GM23338 (cell line): ENCODE measurements at regions not wholly inside any gene's neighbourhood (a gene's known extent, or its start where the extent isn't known, plus 50 kb on each side); places are given as distances from the start of the nearest gene placed in this dataset.

Experiments used
- ATAC-seq: fragments of 200-7000 bp; cut with Tn5 transposase; 3 replicates; pipeline ENCODE4 v1.9.1; 2020
- DNase-seq: peaks from one replicate; pipeline ENCODE4 v3.0.0-alpha.2; 2015; ENCODE audit warnings: low spot score
- H2AFZ ChIP-seq: fragments of 200-600 bp; sonication (generic); 2 replicates; pipeline ENCODE4 v1.8.0; 2016; ENCODE audit warnings: antibody characterized with exemption, mild to moderate bottlenecking, moderate library complexity
- H3F3A ChIP-seq: fragments of 200-600 bp; sonication (generic); replicated peaks from 2 replicates; pipeline ENCODE4 v1.8.0; 2017; ENCODE audit warnings: antibody characterized with exemption, mixed run types, low read depth
- H3K27ac ChIP-seq: fragments of 200-600 bp; sonication (generic); 2 replicates; pipeline ENCODE4 v1.6.1; 2016; ENCODE audit warnings: low read depth
- H3K27me3 ChIP-seq: fragments of 200-600 bp; sonication (generic); 2 replicates; pipeline ENCODE4 v1.8.0; 2016; ENCODE audit warnings: mild to moderate bottlenecking, mixed run types, moderate library complexity; ENCODE audit not compliant: insufficient read depth
- H3K36me3 ChIP-seq: fragments of 200-600 bp; sonication (generic); 2 replicates; pipeline ENCODE4 v1.8.0; 2016; ENCODE audit warnings: mild to moderate bottlenecking; ENCODE audit not compliant: insufficient read depth
- H3K4me1 ChIP-seq: fragments of 200-600 bp; sonication (generic); 2 replicates; pipeline ENCODE4 v1.8.0; 2016; ENCODE audit warnings: mild to moderate bottlenecking, moderate library complexity; ENCODE audit not compliant: insufficient read depth
- H3K4me2 ChIP-seq: fragments of 200-600 bp; sonication (generic); 2 replicates; pipeline ENCODE4 v1.7.1; 2017; ENCODE audit warnings: mixed run types
- H3K4me3 ChIP-seq: fragments of 200-600 bp; sonication (generic); 2 replicates; pipeline ENCODE4 v1.6.1; 2016; ENCODE audit warnings: mixed run types
- H3K79me2 ChIP-seq: fragments of 200-600 bp; sonication (generic); replicated peaks from 2 replicates; pipeline ENCODE4 v1.8.0; 2017; ENCODE audit warnings: mild to moderate bottlenecking; ENCODE audit not compliant: insufficient read depth
- H3K9me2 ChIP-seq: fragments of 200-600 bp; sonication (generic); 2 replicates; pipeline ENCODE4 v1.8.0; 2017; ENCODE audit not compliant: insufficient read depth
- H4K20me1 ChIP-seq: fragments of 200-600 bp; sonication (generic); replicated peaks from 2 replicates; pipeline ENCODE4 v1.8.0; 2017; ENCODE audit warnings: mild to moderate bottlenecking; ENCODE audit not compliant: insufficient read depth
- H3K27ac Mint-ChIP-seq: 2 replicates; pipeline ENCODE4 v1.8.0; 2020; ENCODE audit warnings: inconsistent platforms, mild to moderate bottlenecking, moderate library complexity, mixed read lengths
- H3K27me3 Mint-ChIP-seq: 3 replicates; pipeline ENCODE4 v1.8.0; 2022; ENCODE audit warnings: low read depth, mild to moderate bottlenecking, moderate library complexity, mixed read lengths, inconsistent platforms; ENCODE audit not compliant: insufficient read depth, poor library complexity
- H3K36me3 Mint-ChIP-seq: 3 replicates; pipeline ENCODE4 v1.8.0; 2021; ENCODE audit warnings: low read depth, mild to moderate bottlenecking, inconsistent platforms, moderate library complexity, mixed read lengths
- H3K4me1 Mint-ChIP-seq: 3 replicates; pipeline ENCODE4 v1.8.0; 2020; ENCODE audit warnings: mild to moderate bottlenecking, inconsistent platforms, mixed read lengths
- H3K4me3 Mint-ChIP-seq: 3 replicates; pipeline ENCODE4 v1.8.0; 2021; ENCODE audit warnings: moderate library complexity, mild to moderate bottlenecking, inconsistent platforms, mixed read lengths
- H3K9me3 Mint-ChIP-seq: 3 replicates; pipeline ENCODE4 v1.8.0; 2020; ENCODE audit warnings: moderate library complexity, mild to moderate bottlenecking, inconsistent platforms, mixed read lengths
- CREB1 ChIP-seq: fragments of 250-450 bp; sonication (Bioruptor Pico); IDR thresholded peaks from 2 replicates; pipeline ENCODE4 v1.5.0; 2020; ENCODE audit warnings: low read depth, mild to moderate bottlenecking, moderate library complexity
- ETS1 ChIP-seq: IDR thresholded peaks from 2 replicates; pipeline ENCODE4 v1.6.1; 2016; ENCODE audit warnings: antibody characterized with exemption
- EZH2 ChIP-seq: fragments of 200-600 bp; sonication (generic); IDR thresholded peaks from one replicate; pipeline ENCODE4 v1.8.0; 2017; ENCODE audit warnings: antibody characterized with exemption, mild to moderate bottlenecking, low read depth; ENCODE audit not compliant: unreplicated experiment
- JUNB ChIP-seq: IDR thresholded peaks from one replicate; pipeline ENCODE4 v1.6.1; 2016; ENCODE audit warnings: antibody characterized with exemption; ENCODE audit not compliant: unreplicated experiment
- POLR2AphosphoS5 ChIP-seq: IDR thresholded peaks from 2 replicates; pipeline ENCODE4 v1.6.1; 2016; ENCODE audit warnings: antibody characterized with exemption, low read depth
- STAT1 ChIP-seq: IDR thresholded peaks from one replicate; pipeline ENCODE4 v1.6.1; 2016; ENCODE audit warnings: antibody characterized with exemption; ENCODE audit not compliant: unreplicated experiment
- ZNF331 ChIP-seq: fragments of 250-450 bp; sonication (Bioruptor Pico); IDR thresholded peaks from 2 replicates; pipeline ENCODE4 v1.5.0; 2020; ENCODE audit warnings: low read depth, mild to moderate bottlenecking, moderate library complexity
- TF ChIP-seq, protein P1 (sequence below): fragments of 250-450 bp; sonication (Bioruptor Pico); IDR thresholded peaks from 2 replicates; pipeline ENCODE4 v1.5.0; 2020; ENCODE audit warnings: mild to moderate bottlenecking, moderate library complexity

DNA sequence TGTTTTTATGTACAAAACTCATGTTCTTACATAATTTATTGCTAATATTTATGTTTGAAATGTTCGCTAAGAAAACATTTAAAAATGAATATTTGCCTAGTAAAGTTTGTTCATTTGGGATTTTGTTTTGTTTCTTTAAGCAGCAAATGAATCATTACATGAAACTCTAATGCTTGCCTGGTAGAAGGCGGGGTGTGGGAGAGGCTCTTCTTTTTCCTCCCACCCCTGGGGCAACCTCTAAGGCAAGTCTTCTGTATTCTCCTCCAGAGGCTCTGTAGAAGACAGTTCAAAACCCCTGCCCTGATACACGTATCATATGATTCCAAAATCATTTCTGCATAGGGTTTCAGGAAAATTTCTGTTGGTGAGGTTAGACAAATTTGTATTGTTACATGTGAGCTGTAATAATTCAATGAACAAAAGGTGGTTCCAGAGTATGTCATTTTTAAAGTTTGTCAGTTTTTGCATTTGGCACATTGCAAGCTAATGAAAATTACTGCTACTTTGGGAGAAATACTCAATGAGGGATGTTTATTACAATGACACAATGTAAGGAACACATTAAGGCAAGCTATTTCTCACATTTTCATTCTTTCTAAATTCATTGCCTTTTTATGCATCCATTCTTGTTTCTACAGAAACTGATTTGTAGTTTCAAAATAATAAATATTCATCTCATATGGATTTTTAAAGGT, 302.3 kb upstream of the UBE2E3 start:
- no peaks in the 10 kb centered on the region for H3K36me3 Mint-ChIP-seq
- TF ChIP-seq ETS1 (no peak), EZH2 (no peak), JUNB (no peak), POLR2AphosphoS5 (no peak), STAT1 (no peak), CREB1 (CRISPR knock-in tag) (no peak), ZNF331 (CRISPR knock-in tag) (no peak)
- TF ChIP-seq, protein P1, sequence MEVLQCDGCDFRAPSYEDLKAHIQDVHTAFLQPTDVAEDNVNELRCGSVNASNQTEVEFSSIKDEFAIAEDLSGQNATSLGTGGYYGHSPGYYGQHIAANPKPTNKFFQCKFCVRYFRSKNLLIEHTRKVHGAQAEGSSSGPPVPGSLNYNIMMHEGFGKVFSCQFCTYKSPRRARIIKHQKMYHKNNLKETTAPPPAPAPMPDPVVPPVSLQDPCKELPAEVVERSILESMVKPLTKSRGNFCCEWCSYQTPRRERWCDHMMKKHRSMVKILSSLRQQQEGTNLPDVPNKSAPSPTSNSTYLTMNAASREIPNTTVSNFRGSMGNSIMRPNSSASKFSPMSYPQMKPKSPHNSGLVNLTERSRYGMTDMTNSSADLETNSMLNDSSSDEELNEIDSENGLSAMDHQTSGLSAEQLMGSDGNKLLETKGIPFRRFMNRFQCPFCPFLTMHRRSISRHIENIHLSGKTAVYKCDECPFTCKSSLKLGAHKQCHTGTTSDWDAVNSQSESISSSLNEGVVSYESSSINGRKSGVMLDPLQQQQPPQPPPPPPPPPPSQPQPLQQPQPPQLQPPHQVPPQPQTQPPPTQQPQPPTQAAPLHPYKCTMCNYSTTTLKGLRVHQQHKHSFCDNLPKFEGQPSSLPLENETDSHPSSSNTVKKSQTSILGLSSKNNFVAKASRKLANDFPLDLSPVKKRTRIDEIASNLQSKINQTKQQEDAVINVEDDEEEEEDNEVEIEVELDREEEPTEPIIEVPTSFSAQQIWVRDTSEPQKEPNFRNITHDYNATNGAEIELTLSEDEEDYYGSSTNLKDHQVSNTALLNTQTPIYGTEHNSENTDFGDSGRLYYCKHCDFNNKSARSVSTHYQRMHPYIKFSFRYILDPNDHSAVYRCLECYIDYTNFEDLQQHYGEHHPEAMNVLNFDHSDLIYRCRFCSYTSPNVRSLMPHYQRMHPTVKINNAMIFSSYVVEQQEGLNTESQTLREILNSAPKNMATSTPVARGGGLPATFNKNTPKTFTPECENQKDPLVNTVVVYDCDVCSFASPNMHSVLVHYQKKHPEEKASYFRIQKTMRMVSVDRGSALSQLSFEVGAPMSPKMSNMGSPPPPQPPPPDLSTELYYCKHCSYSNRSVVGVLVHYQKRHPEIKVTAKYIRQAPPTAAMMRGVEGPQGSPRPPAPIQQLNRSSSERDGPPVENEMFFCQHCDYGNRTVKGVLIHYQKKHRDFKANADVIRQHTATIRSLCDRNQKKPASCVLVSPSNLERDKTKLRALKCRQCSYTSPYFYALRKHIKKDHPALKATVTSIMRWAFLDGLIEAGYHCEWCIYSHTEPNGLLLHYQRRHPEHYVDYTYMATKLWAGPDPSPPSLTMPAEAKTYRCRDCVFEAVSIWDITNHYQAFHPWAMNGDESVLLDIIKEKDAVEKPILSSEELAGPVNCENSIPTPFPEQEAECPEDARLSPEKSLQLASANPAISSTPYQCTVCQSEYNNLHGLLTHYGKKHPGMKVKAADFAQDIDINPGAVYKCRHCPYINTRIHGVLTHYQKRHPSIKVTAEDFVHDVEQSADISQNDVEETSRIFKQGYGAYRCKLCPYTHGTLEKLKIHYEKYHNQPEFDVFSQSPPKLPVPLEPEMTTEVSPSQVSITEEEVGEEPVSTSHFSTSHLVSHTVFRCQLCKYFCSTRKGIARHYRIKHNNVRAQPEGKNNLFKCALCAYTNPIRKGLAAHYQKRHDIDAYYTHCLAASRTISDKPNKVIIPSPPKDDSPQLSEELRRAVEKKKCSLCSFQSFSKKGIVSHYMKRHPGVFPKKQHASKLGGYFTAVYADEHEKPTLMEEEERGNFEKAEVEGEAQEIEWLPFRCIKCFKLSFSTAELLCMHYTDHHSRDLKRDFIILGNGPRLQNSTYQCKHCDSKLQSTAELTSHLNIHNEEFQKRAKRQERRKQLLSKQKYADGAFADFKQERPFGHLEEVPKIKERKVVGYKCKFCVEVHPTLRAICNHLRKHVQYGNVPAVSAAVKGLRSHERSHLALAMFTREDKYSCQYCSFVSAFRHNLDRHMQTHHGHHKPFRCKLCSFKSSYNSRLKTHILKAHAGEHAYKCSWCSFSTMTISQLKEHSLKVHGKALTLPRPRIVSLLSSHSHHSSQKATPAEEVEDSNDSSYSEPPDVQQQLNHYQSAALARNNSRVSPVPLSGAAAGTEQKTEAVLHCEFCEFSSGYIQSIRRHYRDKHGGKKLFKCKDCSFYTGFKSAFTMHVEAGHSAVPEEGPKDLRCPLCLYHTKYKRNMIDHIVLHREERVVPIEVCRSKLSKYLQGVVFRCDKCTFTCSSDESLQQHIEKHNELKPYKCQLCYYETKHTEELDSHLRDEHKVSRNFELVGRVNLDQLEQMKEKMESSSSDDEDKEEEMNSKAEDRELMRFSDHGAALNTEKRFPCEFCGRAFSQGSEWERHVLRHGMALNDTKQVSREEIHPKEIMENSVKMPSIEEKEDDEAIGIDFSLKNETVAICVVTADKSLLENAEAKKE (CRISPR knock-in tag), result no peak
- H3K9me2 ChIP-seq, result no peaks in the 10 kb centered on the region
- H4K20me1 ChIP-seq, result no peaks in the 10 kb centered on the region
- no peak overlapping the region for H3K27ac ChIP-seq
- H2AFZ ChIP-seq, result no peak overlapping the region
- no peak for ATAC-seq
- peaks cover 2% of the 10 kb centered on the region for H3K27me3 Mint-ChIP-seq
- no peaks in the 10 kb centered on the region for H3K79me2 ChIP-seq
- H3K4me1 ChIP-seq, result peaks cover 20% of the 10 kb centered on the region
- H3K36me3 ChIP-seq, result no peaks in the 10 kb centered on the region
- H3K4me3 ChIP-seq, result no peak overlapping the region
- H3K27me3 ChIP-seq, result no peaks in the 10 kb centered on the region
- H3K4me1 Mint-ChIP-seq, result peaks cover 37% of the 10 kb centered on the region
- no peaks in the 10 kb centered on the region for H3K9me3 Mint-ChIP-seq
- DNase-seq, result no peak
- no peaks in the 10 kb centered on the region for H3F3A ChIP-seq
- H3K27ac Mint-ChIP-seq, result no peak overlapping the region
- no peak overlapping the region for H3K4me2 ChIP-seq
- H3K4me3 Mint-ChIP-seq, result no peak overlapping the region
